Effector memory CD4-positive, alpha-beta T cell (primary cell): ENCODE measurements at regions not wholly inside any gene's neighbourhood (a gene's known extent, or its start where the extent isn't known, plus 50 kb on each side); places are given as distances from the start of the nearest gene placed in this dataset.

ENCODE experiments used
- DNase-seq, 3 donors: peaks; one replicate each; pipeline ENCODE4 v3.0.0-alpha.2; 2020
- H3K27ac ChIP-seq: 2 replicates; pipeline ENCODE4 v1.7.0; 2013; ENCODE audit warnings: mild to moderate bottlenecking, low read length, moderate library complexity; ENCODE audit not compliant: insufficient read depth, poor library complexity, severe bottlenecking
- H3K27me3 ChIP-seq: replicated peaks from 2 replicates; pipeline ENCODE4 v1.7.0; 2013; ENCODE audit warnings: mild to moderate bottlenecking, low read length; ENCODE audit not compliant: insufficient read depth, control insufficient read depth, poor library complexity, severe bottlenecking
- H3K36me3 ChIP-seq: 2 replicates; pipeline ENCODE4 v1.7.0; 2013; ENCODE audit warnings: mild to moderate bottlenecking, low read length, moderate library complexity; ENCODE audit not compliant: control insufficient read depth, insufficient read depth
- H3K4me1 ChIP-seq: 2 replicates; pipeline ENCODE4 v1.7.0; 2013; ENCODE audit warnings: low read length, mild to moderate bottlenecking; ENCODE audit not compliant: control insufficient read depth, insufficient read depth, poor library complexity, severe bottlenecking
- H3K4me3 ChIP-seq: 2 replicates; pipeline ENCODE4 v1.7.0; 2013; ENCODE audit warnings: low read length, low read depth, mild to moderate bottlenecking; ENCODE audit not compliant: insufficient read depth, poor library complexity, severe bottlenecking
- H3K9me3 ChIP-seq: 2 replicates; pipeline ENCODE4 v1.7.0; 2013; ENCODE audit warnings: mild to moderate bottlenecking, low read length, moderate library complexity; ENCODE audit not compliant: control insufficient read depth

- Histone ChIP-seq H3K4me3 (no peak overlapping the region), H3K4me1 (no peaks in the 10 kb centered on the region), H3K27ac (no peak overlapping the region), H3K36me3 (no peaks in the 10 kb centered on the region), H3K9me3 (no peaks in the 10 kb centered on the region), H3K27me3 (no peaks in the 10 kb centered on the region)
- no peak for DNase-seq
Observed at GRCh38 chr1:93804412-93804811, 74.6 kb downstream of the DNTTIP2 start.

- Histone ChIP-seq H3K4me3 (no peak overlapping the region), H3K27me3 (no peaks in the 10 kb centered on the region), H3K9me3 (no peaks in the 10 kb centered on the region), H3K4me1 (no peaks in the 10 kb centered on the region), H3K27ac (no peak overlapping the region), H3K36me3 (no peaks in the 10 kb centered on the region)
- DNase-seq, result no peak
Observed at GRCh38 chr1:93801471-93801870, 77.5 kb downstream of the DNTTIP2 start.

- DNase-seq, result no peak
- no peaks in the 10 kb centered on the region for H3K27me3 ChIP-seq
- H3K9me3 ChIP-seq, result no peaks in the 10 kb centered on the region
- H3K4me3 ChIP-seq, result no peak overlapping the region
- no peaks in the 10 kb centered on the region for H3K4me1 ChIP-seq
- H3K36me3 ChIP-seq, result no peaks in the 10 kb centered on the region
- H3K27ac ChIP-seq, result no peak overlapping the region
Observed at GRCh38 chr1:93800856-93801255, 78.2 kb downstream of the DNTTIP2 start.

- no peak for DNase-seq
- H3K36me3 ChIP-seq, result no peaks in the 10 kb centered on the region
- no peaks in the 10 kb centered on the region for H3K4me1 ChIP-seq
- H3K27me3 ChIP-seq, result no peaks in the 10 kb centered on the region
- H3K9me3 ChIP-seq, result no peaks in the 10 kb centered on the region
- H3K4me3 ChIP-seq, result no peak overlapping the region
- H3K27ac ChIP-seq, result no peak overlapping the region
Observed at GRCh38 chr1:93798291-93798690, 80.7 kb downstream of the DNTTIP2 start.

- Histone ChIP-seq H3K4me3 (no peak overlapping the region), H3K36me3 (no peaks in the 10 kb centered on the region), H3K27me3 (no peaks in the 10 kb centered on the region), H3K9me3 (no peaks in the 10 kb centered on the region), H3K4me1 (no peaks in the 10 kb centered on the region), H3K27ac (no peak overlapping the region)
- DNase-seq, result no peak
Observed at GRCh38 chr1:93784538-93784937, 94.5 kb downstream of the DNTTIP2 start.

- Histone ChIP-seq H3K27me3 (no peaks in the 10 kb centered on the region), H3K4me3 (no peak overlapping the region), H3K36me3 (no peaks in the 10 kb centered on the region), H3K27ac (no peak overlapping the region), H3K4me1 (no peaks in the 10 kb centered on the region), H3K9me3 (no peaks in the 10 kb centered on the region)
- no peak for DNase-seq
Observed at GRCh38 chr1:93783876-93784275, 95.1 kb downstream of the DNTTIP2 start.

- no peak for DNase-seq
- Histone ChIP-seq H3K27me3 (no peaks in the 10 kb centered on the region), H3K4me1 (no peaks in the 10 kb centered on the region), H3K4me3 (no peak overlapping the region), H3K27ac (no peak overlapping the region), H3K36me3 (no peaks in the 10 kb centered on the region), H3K9me3 (no peaks in the 10 kb centered on the region)
Observed at GRCh38 chr1:93779540-93780165, 98.0 kb upstream of the BCAR3 start.

- no peaks in the 10 kb centered on the region for H3K36me3 ChIP-seq
- H3K4me1 ChIP-seq, result no peaks in the 10 kb centered on the region
- no peaks in the 10 kb centered on the region for H3K9me3 ChIP-seq
- no peaks in the 10 kb centered on the region for H3K27me3 ChIP-seq
- no peak overlapping the region for H3K27ac ChIP-seq
- H3K4me3 ChIP-seq, result no peak overlapping the region
- no peak for DNase-seq
Observed at GRCh38 chr1:93778457-93778856, 96.8 kb upstream of the BCAR3 start.

- no peak for DNase-seq
- no peaks in the 10 kb centered on the region for H3K27me3 ChIP-seq
- no peaks in the 10 kb centered on the region for H3K9me3 ChIP-seq
- no peaks in the 10 kb centered on the region for H3K36me3 ChIP-seq
- H3K27ac ChIP-seq, result no peak overlapping the region
- no peak overlapping the region for H3K4me3 ChIP-seq
- H3K4me1 ChIP-seq, result no peaks in the 10 kb centered on the region
Observed at GRCh38 chr1:93777255-93777654, 95.6 kb upstream of the BCAR3 start.

GRCh38 chr1:93776728-93777127 is 95.1 kb upstream of the BCAR3 start:
- H3K27me3 ChIP-seq, result no peaks in the 10 kb centered on the region
- H3K27ac ChIP-seq, result no peak overlapping the region
- H3K36me3 ChIP-seq, result no peaks in the 10 kb centered on the region
- H3K4me1 ChIP-seq, result no peaks in the 10 kb centered on the region
- H3K9me3 ChIP-seq, result no peaks in the 10 kb centered on the region
- H3K4me3 ChIP-seq, result no peak overlapping the region
- no peak for DNase-seq
